Activated T-helper 1 cell treated with anti-CD3 and anti-CD28 coated beads, Interleukin-12 subunit alpha, Interleukin-12 subunit beta, Interleukin-2, Interleukin-4 antibody, amounts not matched to agents 30 ng/mL and 10 ng/mL and 1 ng/mL, durations not matched to agents 14 hours and 24 hours and 36 hours (primary cell): ENCODE measurements at regions not wholly inside any gene's neighbourhood (a gene's known extent, or its start where the extent isn't known, plus 50 kb on each side); places are given as distances from the start of the nearest gene placed in this dataset.
"Not testable (repeated sequence)": the region's sequence is repeated elsewhere in the genome, so short reads cannot be mapped to it uniquely, and the experiment has no call there.

Experiments
- DNase-seq: peaks from one replicate; pipeline ENCODE4 v3.0.0; 2021; ENCODE audit warnings: low spot score
- H3K27ac Mint-ChIP-seq: one replicate; pipeline ENCODE4 v1.8.0; 2021; ENCODE audit warnings: mild to moderate bottlenecking, mixed read lengths
- H3K27me3 Mint-ChIP-seq: one replicate; pipeline ENCODE4 v1.8.0; 2022; ENCODE audit warnings: mild to moderate bottlenecking, moderate library complexity, mixed read lengths; ENCODE audit not compliant: insufficient read depth
- H3K36me3 Mint-ChIP-seq: one replicate; pipeline ENCODE4 v1.8.0; 2021; ENCODE audit warnings: low read depth, mixed read lengths
- H3K4me1 Mint-ChIP-seq: one replicate; pipeline ENCODE4 v1.8.0; 2021; ENCODE audit warnings: low read depth, mixed read lengths
- H3K4me3 Mint-ChIP-seq: one replicate; pipeline ENCODE4 v1.8.0; 2021; ENCODE audit warnings: mild to moderate bottlenecking, moderate library complexity, mixed read lengths
- H3K9me3 Mint-ChIP-seq: one replicate; pipeline ENCODE4 v1.8.0; 2021; ENCODE audit warnings: mixed read lengths
- intact Hi-C: fragments of 100-400 bp; cut with micrococcal nuclease; formaldehyde crosslinking; loops from one replicate; pipeline ENCODE4 v1.15.1; 2024

DNA sequence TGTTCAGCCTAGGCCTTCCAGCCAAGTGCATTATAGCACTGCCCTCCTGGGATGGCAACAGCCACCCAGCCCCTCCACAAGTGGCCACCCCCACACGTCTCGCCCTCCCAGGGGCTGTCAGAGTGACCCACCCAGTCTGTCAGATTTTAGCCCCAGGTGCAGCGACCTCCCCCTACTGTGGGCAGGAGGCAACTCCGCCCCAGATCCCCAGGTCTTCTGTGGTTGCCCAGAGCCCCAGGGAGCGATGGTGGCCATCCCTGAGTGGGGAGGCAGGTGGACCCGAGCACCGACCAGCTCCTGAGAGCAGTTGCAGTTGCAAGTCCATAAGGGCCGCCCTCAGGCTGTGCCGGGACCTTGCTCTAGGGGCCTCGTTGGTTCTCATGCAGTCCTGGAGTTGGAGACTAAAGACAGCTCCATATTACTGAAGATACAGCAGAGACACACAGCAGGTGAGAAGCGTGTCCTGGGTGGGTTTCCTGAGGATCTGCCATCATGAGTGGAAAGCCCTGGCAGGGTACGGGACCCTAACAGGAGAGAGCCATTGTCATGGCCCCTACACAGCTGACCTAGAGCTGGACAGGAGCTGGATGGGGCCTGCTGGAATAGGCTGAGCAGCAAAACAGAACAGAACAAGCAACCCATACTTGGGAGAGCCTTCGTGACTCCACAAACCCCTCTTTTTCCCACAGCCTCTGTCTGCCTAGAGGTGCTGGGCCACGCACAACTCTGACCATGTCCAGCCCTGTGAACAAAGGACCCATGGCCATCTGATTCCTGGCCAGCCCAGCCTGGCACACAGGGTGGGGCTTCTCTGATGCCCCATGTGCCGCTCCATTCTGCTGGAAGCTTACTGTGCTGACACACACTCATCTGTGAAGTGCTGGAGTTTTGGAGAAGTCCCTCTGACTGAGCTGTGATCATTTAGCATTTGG lies 110.3 kb upstream of the ALDH1A3 start:
- no peak for DNase-seq
- Mint-ChIP-seq H3K27me3 (peaks cover 8% of the 10 kb centered on the region), H3K4me1 (no peaks in the 10 kb centered on the region), H3K27ac (no peak overlapping the region), H3K36me3 (no peaks in the 10 kb centered on the region), H3K4me3 (no peak overlapping the region), H3K9me3 (no peaks in the 10 kb centered on the region)
- intact Hi-C loops = no loop called here

DNA sequence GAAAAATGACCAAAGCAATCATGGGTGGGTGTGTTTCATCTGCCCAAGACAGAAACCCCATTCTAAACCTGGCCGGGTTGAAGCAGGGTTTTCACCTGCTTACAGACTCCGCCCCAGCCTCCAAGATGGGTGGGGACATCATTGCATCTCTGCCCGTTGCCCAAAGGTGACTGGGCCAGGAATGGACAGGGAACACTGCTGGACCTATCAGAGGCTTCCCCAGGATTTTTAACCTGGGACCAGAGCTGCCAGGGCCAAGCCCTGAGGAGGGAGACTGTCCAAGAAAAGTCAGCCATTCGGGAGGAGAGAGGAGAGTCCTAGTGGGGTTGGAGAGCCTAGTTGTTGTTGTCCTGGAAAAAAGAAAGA lies 109.7 kb upstream of the ALDH1A3 start:
- Mint-ChIP-seq H3K27me3 (peaks cover 8% of the 10 kb centered on the region), H3K27ac (no peak overlapping the region), H3K4me1 (no peaks in the 10 kb centered on the region), H3K4me3 (no peak overlapping the region), H3K36me3 (no peaks in the 10 kb centered on the region), H3K9me3 (no peaks in the 10 kb centered on the region)
- no peak for DNase-seq
- intact Hi-C loops = no loop called here

- Mint-ChIP-seq H3K27ac (no peak overlapping the region), H3K36me3 (no peaks in the 10 kb centered on the region), H3K9me3 (peaks cover 4% of the 10 kb centered on the region), H3K4me3 (no peak overlapping the region), H3K4me1 (no peaks in the 10 kb centered on the region), H3K27me3 (peaks cover 8% of the 10 kb centered on the region)
- DNase-seq = no peak
- intact Hi-C loops = no loop called here
These were observed 108.7 kb upstream of the ALDH1A3 start for GRCh38 chr15:100770661-100771584.

DNA sequence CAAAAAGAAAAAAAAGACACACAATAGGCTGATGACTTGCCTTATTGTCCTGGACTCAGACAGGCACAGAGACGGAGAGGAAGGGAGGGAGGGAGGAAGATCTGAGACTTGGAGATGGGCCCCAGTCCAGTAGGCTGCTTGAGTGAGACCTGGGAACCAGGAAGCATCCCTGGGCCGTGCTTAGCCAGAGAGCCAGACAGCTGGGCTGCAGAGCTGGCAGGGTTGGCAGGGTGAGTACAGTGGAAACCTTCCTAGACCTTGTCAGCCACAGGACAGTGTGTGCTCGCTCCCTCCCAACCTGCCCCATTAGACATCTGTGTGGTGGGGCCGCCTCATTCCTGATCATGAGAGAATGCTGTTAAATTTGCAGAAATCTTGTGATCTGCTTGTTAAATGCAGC lies 107.9 kb upstream of the ALDH1A3 start:
- no peak overlapping the region for H3K27ac Mint-ChIP-seq
- H3K4me1 Mint-ChIP-seq = no peaks in the 10 kb centered on the region
- peaks cover 7% of the 10 kb centered on the region for H3K9me3 Mint-ChIP-seq
- intact Hi-C loops = no loop called here
- no peak for DNase-seq
- no peaks in the 10 kb centered on the region for H3K36me3 Mint-ChIP-seq
- H3K4me3 Mint-ChIP-seq = no peak overlapping the region
- peaks cover 6% of the 10 kb centered on the region for H3K27me3 Mint-ChIP-seq

- Mint-ChIP-seq H3K4me3 (no peak overlapping the region), H3K4me1 (no peaks in the 10 kb centered on the region), H3K27me3 (peaks cover 4% of the 10 kb centered on the region), H3K27ac (no peak overlapping the region), H3K36me3 (no peaks in the 10 kb centered on the region), H3K9me3 (peaks cover 7% of the 10 kb centered on the region)
- intact Hi-C loops = no loop called here
- DNase-seq = no peak
These were observed 107.2 kb upstream of the ALDH1A3 start for GRCh38 chr15:100772478-100772877.

DNA sequence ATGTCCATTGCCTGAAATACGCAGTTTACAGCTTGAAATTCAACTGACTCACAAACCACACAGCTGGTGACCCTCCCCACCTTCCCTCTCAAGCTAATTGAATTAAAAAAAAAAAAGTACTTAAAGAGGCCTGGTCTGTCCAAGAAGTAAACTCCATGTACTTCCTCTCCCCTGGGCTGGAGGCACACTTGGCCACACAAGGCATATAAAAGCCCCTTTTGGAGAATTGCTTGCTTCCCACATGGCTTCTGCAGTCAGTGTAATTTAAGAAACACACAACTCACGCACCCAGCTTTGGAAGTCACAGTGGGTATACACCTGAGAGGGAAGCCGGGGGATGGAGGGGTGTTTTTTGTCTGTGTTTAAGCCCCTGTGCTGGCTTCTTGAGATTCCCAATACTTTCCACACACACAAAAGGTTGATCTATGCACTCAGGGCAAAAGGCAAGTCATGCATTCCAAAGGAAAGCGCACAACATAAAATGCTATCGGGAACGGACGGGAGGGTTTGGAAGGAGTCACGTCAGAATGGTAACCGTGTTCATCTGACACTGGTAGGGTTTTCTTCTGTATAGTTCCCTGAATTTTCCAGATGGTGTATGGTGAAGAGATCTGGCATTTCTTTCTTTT lies 106.6 kb upstream of the ALDH1A3 start:
- Mint-ChIP-seq H3K36me3 (no peaks in the 10 kb centered on the region), H3K27me3 (peaks cover 2% of the 10 kb centered on the region), H3K27ac (no peak overlapping the region), H3K4me3 (no peak overlapping the region), H3K4me1 (no peaks in the 10 kb centered on the region), H3K9me3 (peaks cover 7% of the 10 kb centered on the region)
- intact Hi-C loops = no loop called here
- DNase-seq = no peak

- DNase-seq, H3K36me3 Mint-ChIP-seq, H3K4me1 Mint-ChIP-seq, H3K4me3 Mint-ChIP-seq, H3K27ac Mint-ChIP-seq, H3K9me3 Mint-ChIP-seq, H3K27me3 Mint-ChIP-seq, intact Hi-C loops: not testable (repeated sequence)
These were observed 105.6 kb upstream of the ALDH1A3 start for GRCh38 chr15:100774044-100774443.

DNA sequence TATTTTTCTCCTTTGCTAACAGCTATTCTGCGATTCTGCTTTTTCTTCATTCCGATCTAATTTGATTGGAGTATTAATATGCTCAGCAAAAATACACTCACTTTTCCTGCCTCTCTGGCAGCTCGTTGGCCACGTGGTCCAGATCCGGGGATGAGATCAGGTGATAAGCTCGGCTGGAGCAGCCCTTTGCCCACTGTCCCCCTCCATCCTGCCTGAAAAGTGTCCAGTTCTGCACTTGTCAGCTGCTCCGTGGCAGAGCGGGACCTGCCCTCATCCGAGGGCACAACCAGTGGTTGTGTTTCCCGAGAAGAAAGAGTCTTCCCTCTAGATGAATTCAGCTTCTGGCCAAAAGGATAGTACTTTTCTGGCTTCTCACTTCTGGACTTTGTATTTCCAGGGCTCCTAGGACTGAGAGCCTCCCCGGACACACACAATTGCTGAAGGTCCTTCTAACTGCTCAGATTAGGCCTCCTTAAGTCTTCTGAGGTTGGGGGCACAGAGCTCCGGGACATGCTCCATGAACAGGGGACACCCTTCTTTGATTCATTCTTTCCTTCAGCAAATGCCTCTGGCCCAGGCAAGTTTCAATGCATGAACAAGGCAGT lies 103.9 kb upstream of the ALDH1A3 start:
- Mint-ChIP-seq H3K4me3 (no peak overlapping the region), H3K36me3 (no peaks in the 10 kb centered on the region), H3K9me3 (peaks cover 7% of the 10 kb centered on the region), H3K27me3 (peaks cover 2% of the 10 kb centered on the region), H3K27ac (no peak overlapping the region), H3K4me1 (no peaks in the 10 kb centered on the region)
- DNase-seq = no peak
- intact Hi-C loops = no loop called here

DNA sequence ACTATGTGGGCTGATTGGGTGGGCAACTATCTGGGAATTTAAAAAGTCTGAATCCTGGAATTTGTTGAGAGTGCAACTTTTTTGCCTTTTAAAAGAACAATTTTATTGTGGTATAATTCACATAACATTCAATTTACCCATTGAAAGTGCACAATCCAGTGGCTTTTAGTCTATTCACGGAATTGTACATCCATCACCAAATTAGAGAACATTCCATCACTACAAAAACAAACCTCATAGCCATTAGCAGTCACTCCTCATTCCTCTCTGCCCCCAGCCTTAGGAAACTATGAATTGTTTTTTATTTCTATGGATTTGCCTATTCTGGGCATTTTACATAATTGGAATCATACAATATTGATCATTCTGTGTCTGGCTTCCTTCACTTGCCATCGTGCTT lies 101.8 kb upstream of the ALDH1A3 start:
- no peak for DNase-seq
- Mint-ChIP-seq H3K4me1 (no peaks in the 10 kb centered on the region), H3K27me3 (peaks cover 2% of the 10 kb centered on the region), H3K4me3 (no peak overlapping the region), H3K36me3 (no peaks in the 10 kb centered on the region), H3K9me3 (peaks cover 7% of the 10 kb centered on the region), H3K27ac (no peak overlapping the region)
- intact Hi-C loops = no loop called here

DNA sequence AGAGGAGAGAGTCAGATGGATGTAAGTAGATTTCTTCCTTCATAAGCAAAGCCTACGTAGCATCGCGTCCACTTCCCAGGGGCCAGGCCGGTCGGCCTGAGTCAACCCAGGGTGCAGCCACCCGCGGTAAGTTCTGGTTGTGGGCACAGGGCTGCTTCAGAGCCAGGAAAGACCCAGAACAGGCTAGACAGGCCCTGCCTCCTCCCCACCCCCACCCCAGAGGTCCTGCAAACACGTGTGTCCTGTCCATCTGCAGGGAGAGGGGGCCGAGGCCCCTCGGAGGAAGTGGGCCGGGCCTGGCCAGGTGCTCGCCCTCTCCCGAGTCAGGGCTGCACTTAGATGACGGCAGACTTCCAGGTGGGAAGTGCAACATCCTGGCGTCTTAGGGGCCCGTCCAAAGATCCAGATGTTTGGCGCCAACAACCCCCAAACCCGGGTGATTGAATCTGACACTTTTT lies 100.8 kb upstream of the ALDH1A3 start:
- intact Hi-C loops = no loop called here
- Mint-ChIP-seq H3K4me1 (no peaks in the 10 kb centered on the region), H3K27me3 (no peaks in the 10 kb centered on the region), H3K4me3 (no peak overlapping the region), H3K36me3 (no peaks in the 10 kb centered on the region), H3K9me3 (peaks cover 7% of the 10 kb centered on the region), H3K27ac (no peak overlapping the region)
- no peak for DNase-seq

DNA sequence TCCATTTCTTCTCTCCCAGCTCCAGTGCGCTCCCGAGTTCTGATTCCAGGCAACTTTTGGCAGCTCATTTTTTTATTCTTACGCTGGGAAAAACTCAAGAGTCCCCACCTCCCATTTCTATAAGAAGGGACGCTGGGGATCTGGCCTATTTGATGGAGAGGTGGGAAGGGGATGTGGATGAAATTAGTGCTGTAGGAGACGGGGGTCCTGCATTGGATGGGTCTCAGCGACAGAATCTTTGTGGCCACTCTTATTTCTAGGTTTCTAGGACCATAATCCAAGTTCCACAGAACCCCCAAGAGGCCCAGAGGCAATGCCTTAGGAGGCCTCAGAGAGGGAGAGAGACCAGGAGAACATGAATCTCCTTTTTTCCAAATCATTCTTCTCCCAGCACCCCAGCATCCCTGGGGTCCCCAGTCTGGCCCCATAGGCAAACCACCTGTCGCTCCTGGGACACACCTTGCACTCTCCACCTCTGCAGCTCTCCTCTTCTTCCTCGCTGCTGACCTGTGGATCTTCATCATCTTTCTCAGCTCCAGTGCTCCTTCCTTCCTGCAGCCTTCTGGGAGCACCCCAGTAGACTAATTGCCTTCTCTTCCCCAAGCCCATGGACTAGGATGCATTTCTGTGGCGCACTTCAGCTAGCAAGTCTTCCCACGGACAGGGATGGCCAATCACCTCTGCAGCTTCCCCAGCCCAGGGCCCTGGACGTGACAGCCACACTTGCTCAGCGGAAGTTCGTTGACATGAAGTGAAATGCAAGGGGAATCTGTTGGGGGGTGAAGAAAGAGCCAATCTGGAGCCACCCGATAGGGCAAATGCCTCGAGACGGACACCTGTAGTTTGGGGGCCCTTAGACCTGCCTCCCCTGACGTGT lies 100.1 kb upstream of the ALDH1A3 start:
- H3K36me3 Mint-ChIP-seq = no peaks in the 10 kb centered on the region
- no peaks in the 10 kb centered on the region for H3K27me3 Mint-ChIP-seq
- intact Hi-C loops = no loop called here
- DNase-seq = no peak
- H3K9me3 Mint-ChIP-seq = peaks cover 7% of the 10 kb centered on the region
- H3K27ac Mint-ChIP-seq = no peak overlapping the region
- no peaks in the 10 kb centered on the region for H3K4me1 Mint-ChIP-seq
- no peak overlapping the region for H3K4me3 Mint-ChIP-seq
